Fibroblast of lung (primary cell): ENCODE measurements at regions not wholly inside any gene's neighbourhood (a gene's known extent, or its start where the extent isn't known, plus 50 kb on each side); places are given as distances from the start of the nearest gene placed in this dataset.

Source experiments
- CTCF ChIP-seq, 2 donors: IDR thresholded peaks in 1 of 2; conservative IDR thresholded peaks in 1 of 2; 1 replicate in 1 of 2; 2 replicates in 1 of 2; pipeline ENCODE4 v1.5.1; 2011 to 2012; ENCODE audit warnings: low read length in 2 of 2, control low read depth in 1 of 2, inconsistent platforms in 1 of 2, low read depth in 1 of 2, mild to moderate bottlenecking in 1 of 2
- EZH2 ChIP-seq: IDR thresholded peaks from 2 replicates; pipeline ENCODE4 v1.5.1; 2012; ENCODE audit warnings: low read length, control low read depth, mild to moderate bottlenecking; ENCODE audit errors: missing control alignments

DNA sequence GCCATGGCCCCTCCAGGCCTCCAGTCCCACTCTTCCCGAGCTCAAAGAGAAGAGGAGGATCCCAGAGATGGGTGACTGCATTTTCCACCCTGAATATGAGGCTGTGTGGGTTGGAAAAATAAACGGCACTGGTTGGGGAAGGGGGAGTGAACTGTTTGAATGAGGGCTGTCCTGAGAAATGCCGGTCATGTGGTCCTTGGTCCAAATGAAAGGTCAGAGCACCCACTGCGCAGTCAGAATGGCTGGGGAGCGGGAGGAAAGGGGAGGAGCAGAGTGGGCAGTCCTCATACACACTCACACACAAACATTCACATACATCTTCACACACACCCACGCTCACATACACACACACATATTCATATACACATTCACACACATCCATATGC is 83.1 kb downstream of the MRPL14 start:
- no peak for TF ChIP-seq CTCF (conservative IDR thresholded peaks at IDR 0.05 in 1 of 2, IDR thresholded peaks at IDR 0.05 in 1 of 2; ENCODE audit: low read depth in 1 of 2, low read length in 2 of 2)
- TF ChIP-seq EZH2: no peak
